ENCODE measurements at regions not wholly inside any gene's neighbourhood (a gene's known extent, or its start where the extent isn't known, plus 50 kb on each side); places are given as distances from the start of the nearest gene placed in this dataset.

DNA sequence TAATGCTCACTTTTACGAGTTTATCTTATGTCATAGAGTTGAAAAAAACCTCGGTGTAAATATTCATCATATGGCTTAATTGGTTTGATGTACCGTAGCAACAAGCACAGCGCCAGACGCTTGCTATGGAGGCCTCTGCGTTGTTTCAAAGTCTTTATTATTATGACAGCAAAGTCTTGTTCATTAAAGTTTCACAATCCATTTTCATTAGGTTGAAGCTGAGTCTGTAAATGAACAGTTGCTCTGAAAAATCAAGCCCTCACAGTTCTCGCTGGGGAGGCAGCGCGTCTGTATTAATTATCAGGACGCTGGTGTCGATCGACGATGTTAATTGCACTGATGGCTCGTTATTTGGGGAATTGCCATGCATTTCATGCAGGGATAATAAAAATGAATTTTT, 185.6 kb downstream of the INSC start:
- no peaks in the 10 kb centered on the region for H3K4me1 Mint-ChIP-seq (ENCODE audit: low read depth)
- no peak overlapping the region for H3K4me3 Mint-ChIP-seq
- H3K27me3 Mint-ChIP-seq, result peaks cover 8% of the 10 kb centered on the region
- H3K27ac Mint-ChIP-seq, result no peak overlapping the region
- no peaks in the 10 kb centered on the region for H3K9me3 Mint-ChIP-seq
- H3K36me3 Mint-ChIP-seq (ENCODE audit: low read depth), result no peaks in the 10 kb centered on the region

DNA sequence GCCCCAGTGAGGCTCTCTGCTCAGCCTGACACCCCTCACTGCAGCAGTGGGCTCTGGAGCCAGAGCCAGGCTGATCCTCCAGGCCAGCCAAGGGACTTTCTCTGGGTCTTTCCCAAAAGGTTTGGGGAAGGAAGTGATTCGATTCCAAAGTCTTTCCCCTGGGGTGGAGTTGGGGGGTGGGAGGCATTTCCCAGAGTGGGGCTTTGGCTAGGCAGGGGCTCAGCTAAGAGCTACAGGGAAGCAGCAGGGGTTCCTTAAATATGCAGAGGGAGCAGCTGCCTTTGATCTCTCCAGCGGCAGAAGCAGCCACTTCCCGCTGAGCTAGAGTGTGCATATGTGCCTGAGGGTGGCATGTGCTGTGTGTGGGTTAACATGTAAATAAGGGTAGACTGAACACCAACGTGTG, 192.9 kb downstream of the INSC start:
- H3K4me1 Mint-ChIP-seq (ENCODE audit: low read depth), result no peaks in the 10 kb centered on the region
- H3K27ac Mint-ChIP-seq, result no peak overlapping the region
- H3K36me3 Mint-ChIP-seq (ENCODE audit: low read depth), result no peaks in the 10 kb centered on the region
- no peaks in the 10 kb centered on the region for H3K9me3 Mint-ChIP-seq
- H3K27me3 Mint-ChIP-seq, result peaks cover 3% of the 10 kb centered on the region
- no peak overlapping the region for H3K4me3 Mint-ChIP-seq

DNA sequence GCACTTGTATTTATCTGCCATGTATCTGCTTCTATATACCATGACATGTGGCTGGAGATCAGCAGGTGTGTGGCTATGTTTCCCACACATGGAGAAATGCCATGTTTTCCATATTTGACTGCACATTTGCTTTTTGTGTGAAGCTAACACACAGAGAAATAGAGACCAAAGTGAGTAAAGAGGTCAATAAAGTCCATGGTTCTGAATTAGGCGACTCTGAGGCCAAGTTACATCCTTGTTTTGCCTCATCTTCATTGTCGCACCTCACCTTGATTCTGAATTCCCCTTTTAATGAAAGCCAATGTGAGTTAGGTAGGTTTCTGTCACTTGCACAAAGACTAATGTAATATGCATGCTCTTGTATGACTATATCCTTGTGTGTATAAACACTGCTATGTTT, 194.1 kb downstream of the INSC start:
- Mint-ChIP-seq H3K27ac (no peak overlapping the region), H3K9me3 (no peaks in the 10 kb centered on the region), H3K4me3 (no peak overlapping the region), H3K4me1 (ENCODE audit: low read depth) (no peaks in the 10 kb centered on the region), H3K36me3 (ENCODE audit: low read depth) (no peaks in the 10 kb centered on the region), H3K27me3 (peaks cover 3% of the 10 kb centered on the region)

DNA sequence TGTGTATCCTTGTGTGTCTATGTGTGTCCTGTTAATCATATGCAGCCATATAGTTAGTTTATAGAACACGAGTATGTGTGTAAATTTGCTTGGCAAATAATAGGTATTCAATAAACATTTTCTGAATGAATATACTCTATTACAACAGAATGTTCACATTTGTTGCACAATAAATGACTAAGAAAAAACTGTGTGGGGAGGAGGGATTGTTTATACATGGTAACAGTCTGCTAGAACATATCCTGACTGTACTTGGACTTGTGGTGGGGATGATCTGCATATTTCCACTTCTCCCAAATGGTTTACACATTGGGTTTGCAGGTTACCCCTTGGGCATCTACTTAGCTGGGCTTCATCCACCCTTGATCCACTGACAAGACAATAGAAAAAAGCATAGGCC, 194.6 kb downstream of the INSC start:
- no peaks in the 10 kb centered on the region for H3K4me1 Mint-ChIP-seq (ENCODE audit: low read depth)
- H3K36me3 Mint-ChIP-seq (ENCODE audit: low read depth), result no peaks in the 10 kb centered on the region
- H3K27ac Mint-ChIP-seq, result no peak overlapping the region
- H3K27me3 Mint-ChIP-seq, result peaks cover 3% of the 10 kb centered on the region
- H3K4me3 Mint-ChIP-seq, result no peak overlapping the region
- no peaks in the 10 kb centered on the region for H3K9me3 Mint-ChIP-seq

DNA sequence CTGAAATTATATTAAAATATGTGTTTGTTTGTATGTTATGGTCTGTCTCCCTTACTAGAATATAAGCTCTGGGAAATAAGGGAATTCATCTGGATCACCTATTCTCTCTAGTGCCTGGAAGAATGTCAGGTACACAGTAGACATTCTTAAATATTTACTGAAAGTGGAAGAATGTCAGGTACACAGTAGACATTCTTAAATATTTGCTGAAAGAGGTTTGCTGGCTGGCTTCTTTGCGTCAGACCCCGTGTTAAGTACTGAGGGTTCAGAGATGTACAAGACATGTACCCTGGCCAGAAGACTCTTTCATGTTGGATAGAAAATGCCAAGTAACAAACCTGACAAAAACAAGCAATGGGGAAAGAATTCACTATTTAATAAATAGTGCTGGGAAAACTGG, 199.1 kb downstream of the INSC start:
- Mint-ChIP-seq H3K27ac (no peak overlapping the region), H3K9me3 (no peaks in the 10 kb centered on the region), H3K36me3 (ENCODE audit: low read depth) (no peaks in the 10 kb centered on the region), H3K27me3 (no peaks in the 10 kb centered on the region), H3K4me3 (no peak overlapping the region), H3K4me1 (ENCODE audit: low read depth) (no peaks in the 10 kb centered on the region)

DNA sequence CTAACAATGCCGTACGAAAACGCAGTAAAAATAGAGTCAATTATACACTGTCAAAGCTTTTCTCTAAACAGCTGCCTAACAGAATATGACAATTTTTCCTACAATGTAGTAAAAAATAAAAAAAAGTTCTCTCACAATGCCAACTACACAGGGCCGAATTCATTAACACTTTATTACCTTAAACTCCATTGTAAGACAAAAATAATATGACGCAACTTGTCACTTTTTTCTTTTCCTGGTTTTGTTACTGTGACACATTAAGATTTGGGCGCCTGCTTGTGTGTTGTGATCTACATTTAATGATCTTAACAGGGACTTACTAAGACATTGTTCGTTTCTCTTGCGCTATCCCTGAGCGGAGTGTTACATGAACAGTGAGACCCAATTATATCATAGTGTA, 204.1 kb downstream of the INSC start:
- Mint-ChIP-seq H3K4me3 (no peak overlapping the region), H3K4me1 (ENCODE audit: low read depth) (no peaks in the 10 kb centered on the region), H3K36me3 (ENCODE audit: low read depth) (no peaks in the 10 kb centered on the region), H3K9me3 (no peaks in the 10 kb centered on the region), H3K27me3 (peaks cover 3% of the 10 kb centered on the region), H3K27ac (no peak overlapping the region)

DNA sequence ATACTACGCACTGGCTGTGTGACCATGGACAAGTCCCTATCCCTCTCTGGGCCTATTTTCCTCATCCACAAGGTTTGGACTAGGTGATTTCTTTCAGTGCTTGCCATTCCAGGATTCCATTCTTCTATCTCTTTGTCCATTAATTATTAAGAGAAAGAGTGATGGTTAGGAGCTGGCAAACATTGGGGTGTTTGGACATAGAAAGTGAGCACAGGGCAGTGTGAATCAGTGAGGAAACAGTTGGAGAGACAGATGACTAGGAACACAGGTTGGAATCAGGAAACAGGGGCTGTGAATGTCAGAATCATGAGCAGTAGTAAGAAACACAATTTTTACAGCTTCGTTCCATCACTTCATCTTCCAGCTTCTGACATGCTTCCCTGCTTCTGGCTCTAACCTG, 211.8 kb downstream of the INSC start:
- Mint-ChIP-seq H3K4me3 (no peak overlapping the region), H3K9me3 (no peaks in the 10 kb centered on the region), H3K36me3 (ENCODE audit: low read depth) (no peaks in the 10 kb centered on the region), H3K27me3 (peaks cover 12% of the 10 kb centered on the region), H3K4me1 (ENCODE audit: low read depth) (no peaks in the 10 kb centered on the region), H3K27ac (no peak overlapping the region)

DNA sequence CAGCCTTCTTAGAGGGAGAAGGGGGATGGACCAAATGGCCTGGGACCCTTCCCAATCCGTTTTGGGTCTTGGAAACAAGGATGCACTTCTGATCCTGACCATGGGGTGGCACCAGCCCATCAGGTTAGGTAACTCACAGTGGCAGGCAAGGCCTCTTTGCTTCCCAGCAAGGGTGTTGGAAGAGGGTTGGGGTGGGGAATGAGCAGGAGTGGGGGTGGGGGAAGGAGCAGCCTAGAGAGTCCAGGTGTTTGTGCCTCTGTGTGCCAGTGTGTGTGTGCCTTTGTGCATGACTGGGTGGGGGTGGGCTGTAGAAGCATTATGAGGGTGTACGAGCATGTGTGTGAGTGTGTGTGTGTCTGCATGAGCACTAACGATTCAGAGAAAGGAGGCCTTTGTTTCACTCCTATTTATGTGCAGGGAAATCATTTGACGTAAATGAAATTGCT, 213.1 kb downstream of the INSC start:
- no peak overlapping the region for H3K4me3 Mint-ChIP-seq
- H3K9me3 Mint-ChIP-seq, result no peaks in the 10 kb centered on the region
- peaks cover 12% of the 10 kb centered on the region for H3K27me3 Mint-ChIP-seq
- H3K4me1 Mint-ChIP-seq (ENCODE audit: low read depth), result no peaks in the 10 kb centered on the region
- no peak overlapping the region for H3K27ac Mint-ChIP-seq
- no peaks in the 10 kb centered on the region for H3K36me3 Mint-ChIP-seq (ENCODE audit: low read depth)

DNA sequence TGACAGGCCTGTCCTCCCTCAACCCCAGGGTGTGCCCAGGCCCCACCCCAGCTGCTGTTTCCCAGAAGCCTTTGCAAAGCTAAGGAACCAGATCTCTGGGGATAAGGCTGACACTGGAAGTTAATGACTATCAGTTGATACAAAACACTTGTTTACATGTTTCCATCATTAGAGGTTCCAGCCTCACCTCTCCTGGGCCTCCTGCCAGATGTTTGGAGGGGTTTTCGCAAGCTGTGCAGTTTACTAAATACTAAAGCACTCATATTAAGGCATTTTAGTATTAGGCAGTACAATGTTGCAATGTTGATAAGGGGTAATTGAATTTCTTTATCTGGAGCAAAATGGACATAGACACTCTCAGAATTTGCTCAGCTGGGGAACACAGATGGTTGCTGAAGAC, 218.7 kb downstream of the INSC start:
- H3K27me3 Mint-ChIP-seq, result peaks cover 7% of the 10 kb centered on the region
- H3K4me3 Mint-ChIP-seq, result no peak overlapping the region
- H3K9me3 Mint-ChIP-seq, result no peaks in the 10 kb centered on the region
- H3K27ac Mint-ChIP-seq, result no peak overlapping the region
- no peaks in the 10 kb centered on the region for H3K36me3 Mint-ChIP-seq (ENCODE audit: low read depth)
- H3K4me1 Mint-ChIP-seq (ENCODE audit: low read depth), result no peaks in the 10 kb centered on the region

DNA sequence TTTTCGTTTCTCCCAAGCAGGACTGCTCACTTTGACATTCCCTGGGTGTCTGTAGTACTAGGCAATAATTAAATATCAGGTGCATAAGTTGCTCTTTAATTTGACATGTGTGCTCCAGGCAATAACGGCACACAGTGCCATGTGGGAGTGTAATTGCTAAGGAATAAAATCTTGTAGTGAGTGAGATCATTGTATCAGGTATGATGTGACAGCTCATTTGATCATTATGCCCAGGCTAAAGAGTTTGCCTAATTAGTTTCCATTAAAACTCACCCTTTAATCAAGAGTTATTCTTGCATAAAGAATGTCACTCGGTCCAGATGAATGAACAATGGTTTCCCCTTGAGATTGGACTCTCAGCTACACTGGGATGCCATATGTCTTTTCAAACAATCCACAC, 220.0 kb downstream of the INSC start:
- Mint-ChIP-seq H3K9me3 (no peaks in the 10 kb centered on the region), H3K4me3 (no peak overlapping the region), H3K36me3 (ENCODE audit: low read depth) (no peaks in the 10 kb centered on the region), H3K27me3 (peaks cover 7% of the 10 kb centered on the region), H3K4me1 (ENCODE audit: low read depth) (no peaks in the 10 kb centered on the region), H3K27ac (no peak overlapping the region)

DNA sequence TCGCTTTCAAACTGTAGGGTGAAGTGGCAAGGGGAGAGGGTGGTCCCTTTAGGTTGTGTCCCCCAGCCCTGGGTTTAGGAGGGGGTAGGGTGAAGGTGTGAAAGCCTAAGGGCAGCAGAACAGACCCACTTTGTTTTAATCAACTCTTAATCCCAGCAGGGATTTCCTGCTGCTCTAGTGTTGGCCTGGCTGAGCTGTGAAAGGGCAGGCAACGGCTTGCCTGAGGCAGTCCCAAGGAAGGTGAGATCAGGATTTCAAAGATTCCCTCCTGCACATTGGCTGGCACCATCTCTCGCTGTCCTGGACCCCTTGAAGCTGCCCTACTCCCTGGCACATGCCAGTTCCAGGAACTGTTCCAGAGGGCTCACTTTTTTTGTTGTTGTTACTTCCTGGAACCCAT, 221.3 kb downstream of the INSC start:
- Mint-ChIP-seq H3K4me1 (ENCODE audit: low read depth) (no peaks in the 10 kb centered on the region), H3K27me3 (peaks cover 7% of the 10 kb centered on the region), H3K9me3 (no peaks in the 10 kb centered on the region), H3K4me3 (no peak overlapping the region), H3K27ac (no peak overlapping the region), H3K36me3 (ENCODE audit: low read depth) (no peaks in the 10 kb centered on the region)

DNA sequence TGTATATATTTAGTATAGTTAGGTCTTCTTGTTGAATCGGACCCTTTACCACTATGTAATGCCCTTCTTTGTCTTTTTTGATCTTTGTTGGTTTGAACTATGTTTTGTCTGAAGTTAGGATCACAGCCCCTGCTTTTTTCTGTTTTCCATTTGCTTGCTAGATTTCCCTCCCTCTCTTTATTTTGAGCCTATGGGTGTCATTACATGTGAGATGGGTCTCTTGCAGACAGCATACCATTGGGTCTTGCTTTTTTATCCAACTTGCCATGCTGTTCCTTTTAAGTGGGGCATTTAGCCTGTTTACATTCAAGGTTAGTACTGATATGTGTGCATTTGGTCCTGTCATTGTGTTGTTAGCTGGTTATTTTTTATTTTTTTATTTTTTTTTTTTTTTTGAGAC, 224.6 kb downstream of the INSC start:
- Mint-ChIP-seq H3K9me3 (no peaks in the 10 kb centered on the region), H3K27ac (no peak overlapping the region)

DNA sequence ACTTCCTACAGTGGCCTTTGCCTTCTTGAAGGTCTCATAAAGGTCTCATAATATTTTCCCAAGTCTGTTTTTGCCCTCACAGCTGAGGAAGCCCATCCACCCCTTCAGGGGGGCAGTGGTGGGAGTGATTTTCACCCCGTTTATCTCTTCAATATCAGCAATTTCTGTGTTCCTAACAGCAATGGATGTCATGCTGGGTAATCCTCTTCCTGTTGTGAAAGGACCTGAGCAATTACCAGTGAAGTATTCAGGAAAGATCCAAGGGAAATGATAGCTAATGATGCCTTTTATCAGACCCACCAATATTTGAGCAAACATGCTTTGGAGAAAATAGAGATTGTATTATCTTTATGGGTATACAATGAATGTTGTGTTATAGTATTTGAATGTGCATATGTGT, 226.9 kb downstream of the INSC start:
- Mint-ChIP-seq H3K9me3 (no peaks in the 10 kb centered on the region), H3K27ac (no peak overlapping the region), H3K27me3 (peaks cover 11% of the 10 kb centered on the region), H3K4me1 (ENCODE audit: low read depth) (no peaks in the 10 kb centered on the region), H3K36me3 (ENCODE audit: low read depth) (no peaks in the 10 kb centered on the region), H3K4me3 (no peak overlapping the region)

More for the DNA sequence above, 224.6 kb downstream of the INSC start:
- Mint-ChIP-seq H3K4me1 (ENCODE audit: low read depth) (no peaks in the 10 kb centered on the region), H3K4me3 (no peak overlapping the region), H3K36me3 (ENCODE audit: low read depth) (no peaks in the 10 kb centered on the region), H3K27me3 (peaks cover 11% of the 10 kb centered on the region)

DNA sequence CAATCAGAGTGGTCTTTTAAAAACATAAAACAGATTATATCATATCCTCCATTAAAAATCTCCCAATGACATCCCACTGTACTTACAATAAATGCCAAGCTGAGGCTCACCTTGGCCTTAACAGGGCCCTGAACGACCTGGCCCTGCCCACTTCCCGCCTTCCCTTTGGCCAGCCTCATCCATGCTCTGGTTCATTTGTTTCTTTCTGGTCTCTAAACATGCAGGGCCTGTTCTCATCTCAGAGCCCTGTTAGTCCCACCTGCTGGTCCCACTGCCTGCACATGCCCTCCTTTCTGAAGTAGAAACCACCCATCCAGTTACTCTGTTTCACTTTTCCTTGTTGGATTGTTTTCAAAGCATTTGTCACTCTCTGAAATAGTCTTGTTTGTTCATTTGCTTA, 227.4 kb downstream of the INSC start:
- H3K27ac Mint-ChIP-seq, result no peak overlapping the region
- H3K9me3 Mint-ChIP-seq, result no peaks in the 10 kb centered on the region
- H3K4me3 Mint-ChIP-seq, result no peak overlapping the region
- H3K36me3 Mint-ChIP-seq (ENCODE audit: low read depth), result no peaks in the 10 kb centered on the region
- no peaks in the 10 kb centered on the region for H3K4me1 Mint-ChIP-seq (ENCODE audit: low read depth)
- peaks cover 11% of the 10 kb centered on the region for H3K27me3 Mint-ChIP-seq

DNA sequence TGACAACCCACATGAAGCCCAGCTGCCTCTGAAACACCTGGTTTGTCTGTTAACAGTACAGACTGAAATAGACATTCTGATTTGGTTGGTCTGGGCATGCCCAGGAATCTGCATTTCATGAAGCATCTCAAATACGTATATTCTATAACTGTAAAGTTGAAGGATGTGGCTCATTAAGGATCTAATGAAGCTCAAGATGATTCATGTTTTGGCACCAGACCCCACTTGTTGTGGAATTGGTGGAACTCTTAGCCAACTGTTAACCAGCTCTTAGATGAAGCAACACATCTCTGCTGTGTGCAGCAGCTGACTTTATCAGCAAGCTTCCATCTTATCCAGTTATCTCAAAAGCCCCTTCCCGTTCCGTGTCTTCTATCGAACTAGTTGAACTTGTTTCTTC, 232.2 kb downstream of the INSC start:
- Mint-ChIP-seq H3K27ac (no peak overlapping the region), H3K9me3 (no peaks in the 10 kb centered on the region), H3K27me3 (peaks cover 10% of the 10 kb centered on the region)

DNA sequence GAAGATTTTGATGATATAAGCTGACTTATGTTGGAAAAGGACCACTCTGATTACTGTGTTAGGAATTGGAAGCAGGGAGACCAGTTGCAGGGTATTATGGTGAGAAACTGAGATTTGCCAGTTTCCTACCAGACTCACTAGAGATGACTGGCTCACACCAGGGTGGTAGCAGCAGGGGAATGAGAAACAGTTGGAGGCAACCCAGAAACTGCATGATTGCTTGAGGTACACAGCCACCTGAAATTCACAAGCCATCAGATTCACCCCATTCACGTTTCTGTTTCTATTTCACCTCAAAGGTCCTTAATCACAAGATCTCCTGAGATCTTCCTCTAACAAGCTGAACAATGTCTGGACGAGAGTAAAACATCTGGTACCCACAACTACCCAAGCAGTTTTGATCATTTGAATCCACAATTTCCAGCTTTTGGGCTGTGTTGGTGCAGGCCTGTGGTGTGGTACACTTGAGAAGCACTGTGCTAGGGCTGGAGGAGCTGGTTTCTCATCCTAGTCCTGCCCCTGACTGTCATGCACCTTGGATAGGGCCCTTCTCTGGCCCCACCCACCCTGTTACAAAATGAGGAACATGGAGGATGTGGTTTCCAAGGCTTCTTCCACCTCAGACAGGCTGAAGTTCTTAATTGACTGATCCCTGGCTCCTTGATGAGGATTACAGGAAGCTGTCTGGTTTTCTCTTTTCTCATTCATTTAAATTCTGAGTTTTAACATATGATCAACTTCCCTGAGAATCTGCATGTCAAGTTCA, 233.4 kb downstream of the INSC start:
- no peaks in the 10 kb centered on the region for H3K9me3 Mint-ChIP-seq
- H3K4me1 Mint-ChIP-seq (ENCODE audit: low read depth), result no peaks in the 10 kb centered on the region
- no peak overlapping the region for H3K27ac Mint-ChIP-seq

More for the DNA sequence above, 232.2 kb downstream of the INSC start:
- H3K36me3 Mint-ChIP-seq (ENCODE audit: low read depth), result no peaks in the 10 kb centered on the region
- no peak overlapping the region for H3K4me3 Mint-ChIP-seq
- no peaks in the 10 kb centered on the region for H3K4me1 Mint-ChIP-seq (ENCODE audit: low read depth)

More for the DNA sequence above, 233.4 kb downstream of the INSC start:
- no peak overlapping the region for H3K4me3 Mint-ChIP-seq
- H3K27me3 Mint-ChIP-seq, result peaks cover 6% of the 10 kb centered on the region
- no peaks in the 10 kb centered on the region for H3K36me3 Mint-ChIP-seq (ENCODE audit: low read depth)

All from stimulated activated naive CD8-positive, alpha-beta T cell treated with anti-CD3 and anti-CD28 coated beads, Interleukin-15, Interleukin-2, amounts not matched to agents 100 ng/mL and 50 ng/mL, for 24 hours (primary cell).